PC-9 (cell line): ENCODE measurements at regions not wholly inside any gene's neighbourhood (a gene's known extent, or its start where the extent isn't known, plus 50 kb on each side); places are given as distances from the start of the nearest gene placed in this dataset.

Experiments
- CTCF ChIP-seq: fragments of 200-600 bp; sonication (generic); conservative IDR thresholded peaks from 2 replicates; pipeline ENCODE4 v1.6.1; 2017; ENCODE audit warnings: mixed run types, antibody characterized with exemption, mild to moderate bottlenecking, moderate library complexity
- EZH2 ChIP-seq: fragments of 200-600 bp; sonication (generic); IDR thresholded peaks from 2 replicates; pipeline ENCODE4 v1.8.0; 2017; ENCODE audit warnings: antibody characterized with exemption, low read depth

- no peak for TF ChIP-seq CTCF
- no peak for TF ChIP-seq EZH2
Measured at GRCh38 chr22:27139935-27140511, 482.6 kb downstream of the MIAT start.
